ENCODE measurements at regions not wholly inside any gene's neighbourhood (a gene's known extent, or its start where the extent isn't known, plus 50 kb on each side); places are given as distances from the start of the nearest gene placed in this dataset.

DNA sequence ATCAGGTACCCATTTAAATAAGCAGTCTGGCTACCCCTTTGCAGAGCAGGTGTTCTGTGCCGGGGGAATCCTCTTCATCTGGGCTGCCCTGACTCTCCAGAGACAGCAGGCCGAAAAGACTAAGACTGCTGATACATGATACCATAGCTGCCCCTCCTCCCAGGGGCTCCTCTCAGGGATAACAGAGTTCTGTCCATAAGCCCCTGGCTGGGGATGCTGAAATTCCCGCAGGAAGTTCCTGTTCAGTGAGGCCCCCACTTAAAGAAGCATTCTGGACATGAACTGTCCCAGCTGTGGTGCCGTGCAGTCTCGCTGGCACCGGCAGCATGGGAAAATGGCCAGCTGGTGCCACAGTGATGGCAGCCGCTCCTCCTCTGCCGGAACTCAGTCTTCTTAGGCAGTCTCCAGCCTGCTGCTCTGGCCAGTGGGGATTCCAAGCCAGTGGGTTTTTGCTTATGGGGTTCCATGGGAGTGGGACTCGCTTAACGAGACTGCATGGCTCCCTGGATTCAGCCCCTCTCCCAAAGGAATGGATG is 1026.2 kb downstream of the NAALADL2 start:
- H3K27ac ChIP-seq (ENCODE audit: low read depth, low read length), result no peak overlapping the region
- H3K9me3 ChIP-seq (ENCODE audit: control insufficient read depth in 1 of 2, low read length in 2 of 2), result no peaks in the 10 kb centered on the region
- H3K4me1 ChIP-seq (ENCODE audit: control insufficient read depth in 1 of 2, insufficient read depth in 2 of 2, low read length in 2 of 2), result no peaks in the 10 kb centered on the region
- H3K9ac ChIP-seq (ENCODE audit: low read depth in 1 of 2, low read length in 2 of 2), result no peak overlapping the region
- no peaks in the 10 kb centered on the region for H3K36me3 ChIP-seq (ENCODE audit: control insufficient read depth in 1 of 2, insufficient read depth in 2 of 2, low read length in 2 of 2)
- no peak overlapping the region for H3K4me3 ChIP-seq (ENCODE audit: low read depth in 1 of 2, low read length in 2 of 2)
- no peaks in the 10 kb centered on the region for H3K27me3 ChIP-seq (ENCODE audit: control insufficient read depth in 1 of 2, insufficient read depth in 2 of 2, low read length in 2 of 2)

DNA sequence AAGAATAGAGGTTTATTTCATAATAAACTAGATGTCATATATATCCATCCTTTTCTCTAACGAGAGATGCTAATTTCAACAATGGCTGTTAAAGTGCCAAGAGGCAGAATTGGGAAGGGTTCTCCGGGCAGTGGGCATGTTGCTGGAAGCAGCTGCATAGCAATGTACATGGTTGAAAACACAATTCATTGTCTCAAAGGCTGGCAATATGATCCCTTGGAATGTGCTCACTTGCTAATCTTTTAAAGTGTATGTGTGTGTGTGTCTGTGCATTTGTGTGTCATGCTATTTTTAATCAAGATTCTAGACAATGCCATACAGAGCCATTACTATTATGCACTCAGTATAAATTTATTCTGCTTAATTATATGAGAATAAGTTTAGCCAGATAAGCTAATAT is 1020.3 kb downstream of the NAALADL2 start:
- no peaks in the 10 kb centered on the region for H3K9me3 ChIP-seq (ENCODE audit: control insufficient read depth in 1 of 2, low read length in 2 of 2)
- H3K36me3 ChIP-seq (ENCODE audit: control insufficient read depth in 1 of 2, insufficient read depth in 2 of 2, low read length in 2 of 2), result no peaks in the 10 kb centered on the region
- no peak overlapping the region for H3K9ac ChIP-seq (ENCODE audit: low read depth in 1 of 2, low read length in 2 of 2)
- no peaks in the 10 kb centered on the region for H3K4me1 ChIP-seq (ENCODE audit: control insufficient read depth in 1 of 2, insufficient read depth in 2 of 2, low read length in 2 of 2)
- H3K4me3 ChIP-seq (ENCODE audit: low read depth in 1 of 2, low read length in 2 of 2), result no peak overlapping the region
- no peak overlapping the region for H3K27ac ChIP-seq (ENCODE audit: low read depth, low read length)
- H3K27me3 ChIP-seq (ENCODE audit: control insufficient read depth in 1 of 2, insufficient read depth in 2 of 2, low read length in 2 of 2), result no peaks in the 10 kb centered on the region

DNA sequence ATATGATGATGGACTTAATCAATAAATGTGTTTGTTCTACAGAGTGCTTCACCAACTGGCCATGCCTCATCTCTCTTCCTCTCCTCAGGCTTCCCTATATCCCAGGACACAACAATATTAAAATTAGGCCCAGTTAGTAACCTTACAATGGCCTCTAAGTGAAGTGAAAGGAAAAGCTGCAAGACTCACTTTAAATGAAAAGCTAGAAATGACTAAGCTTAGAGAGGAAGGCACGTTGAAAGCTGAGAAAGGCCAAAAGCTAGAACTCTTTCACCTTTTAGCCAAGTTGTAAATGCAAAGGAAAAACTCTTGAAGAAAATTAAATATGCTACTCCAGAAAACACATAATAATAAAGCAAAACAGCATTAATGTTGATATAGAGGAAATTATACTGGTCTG is 1010.3 kb downstream of the NAALADL2 start:
- no peak overlapping the region for H3K4me3 ChIP-seq (ENCODE audit: low read depth in 1 of 2, low read length in 2 of 2)
- H3K27ac ChIP-seq (ENCODE audit: low read depth, low read length), result no peak overlapping the region
- no peaks in the 10 kb centered on the region for H3K27me3 ChIP-seq (ENCODE audit: control insufficient read depth in 1 of 2, insufficient read depth in 2 of 2, low read length in 2 of 2)
- no peaks in the 10 kb centered on the region for H3K4me1 ChIP-seq (ENCODE audit: control insufficient read depth in 1 of 2, insufficient read depth in 2 of 2, low read length in 2 of 2)
- H3K9me3 ChIP-seq (ENCODE audit: control insufficient read depth in 1 of 2, low read length in 2 of 2), result no peaks in the 10 kb centered on the region
- H3K36me3 ChIP-seq (ENCODE audit: control insufficient read depth in 1 of 2, insufficient read depth in 2 of 2, low read length in 2 of 2), result no peaks in the 10 kb centered on the region
- H3K9ac ChIP-seq (ENCODE audit: low read depth in 1 of 2, low read length in 2 of 2), result no peak overlapping the region

DNA sequence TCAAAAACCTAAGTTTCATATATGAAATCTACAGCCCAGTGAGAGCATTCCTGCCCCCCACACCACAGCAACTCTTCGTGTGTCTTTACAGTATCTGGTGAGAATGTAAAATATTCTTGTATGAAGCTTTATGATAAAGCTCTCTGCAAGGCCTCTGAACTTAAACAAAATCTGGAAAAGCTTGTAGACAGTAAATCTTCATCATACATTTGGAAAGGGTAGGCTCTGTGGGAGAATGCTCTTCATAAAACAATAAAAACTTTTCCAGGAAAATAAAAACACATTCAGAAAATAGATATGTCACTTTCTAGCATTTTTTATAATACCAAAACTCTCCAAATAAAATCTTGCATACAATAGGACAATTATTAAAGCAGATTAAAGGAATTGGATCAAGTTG is 1009.5 kb downstream of the NAALADL2 start:
- H3K4me3 ChIP-seq (ENCODE audit: low read depth in 1 of 2, low read length in 2 of 2), result no peak overlapping the region
- no peak overlapping the region for H3K27ac ChIP-seq (ENCODE audit: low read depth, low read length)
- no peaks in the 10 kb centered on the region for H3K36me3 ChIP-seq (ENCODE audit: control insufficient read depth in 1 of 2, insufficient read depth in 2 of 2, low read length in 2 of 2)
- no peaks in the 10 kb centered on the region for H3K27me3 ChIP-seq (ENCODE audit: control insufficient read depth in 1 of 2, insufficient read depth in 2 of 2, low read length in 2 of 2)
- H3K9ac ChIP-seq (ENCODE audit: low read depth in 1 of 2, low read length in 2 of 2), result no peak overlapping the region
- H3K4me1 ChIP-seq (ENCODE audit: control insufficient read depth in 1 of 2, insufficient read depth in 2 of 2, low read length in 2 of 2), result no peaks in the 10 kb centered on the region
- H3K9me3 ChIP-seq (ENCODE audit: control insufficient read depth in 1 of 2, low read length in 2 of 2), result no peaks in the 10 kb centered on the region

DNA sequence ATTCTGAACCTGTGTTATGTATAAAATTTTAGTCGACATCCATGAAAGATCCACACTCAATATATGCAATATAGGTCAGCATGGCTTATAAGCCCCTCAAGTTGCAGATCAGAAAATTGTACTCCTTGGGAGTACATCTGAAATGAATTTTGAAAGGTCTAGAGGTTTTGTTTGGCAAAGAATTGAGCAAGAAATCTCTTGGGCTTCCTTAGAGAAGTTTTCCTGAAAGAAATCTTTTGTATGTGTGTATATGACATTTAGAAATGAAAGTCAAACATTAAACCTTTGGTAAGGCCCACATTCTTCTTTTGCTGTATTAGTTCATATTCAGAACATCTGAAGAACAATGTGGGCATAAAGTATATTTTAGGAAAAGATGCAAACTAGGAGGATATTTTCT is 1006.6 kb downstream of the NAALADL2 start:
- Histone ChIP-seq H3K9ac (ENCODE audit: low read depth in 1 of 2, low read length in 2 of 2) (no peak overlapping the region), H3K4me1 (ENCODE audit: control insufficient read depth in 1 of 2, insufficient read depth in 2 of 2, low read length in 2 of 2) (no peaks in the 10 kb centered on the region), H3K27me3 (ENCODE audit: control insufficient read depth in 1 of 2, insufficient read depth in 2 of 2, low read length in 2 of 2) (no peaks in the 10 kb centered on the region), H3K4me3 (ENCODE audit: low read depth in 1 of 2, low read length in 2 of 2) (no peak overlapping the region), H3K9me3 (ENCODE audit: control insufficient read depth in 1 of 2, low read length in 2 of 2) (no peaks in the 10 kb centered on the region), H3K36me3 (ENCODE audit: control insufficient read depth in 1 of 2, insufficient read depth in 2 of 2, low read length in 2 of 2) (no peaks in the 10 kb centered on the region), H3K27ac (ENCODE audit: low read depth, low read length) (no peak overlapping the region)

DNA sequence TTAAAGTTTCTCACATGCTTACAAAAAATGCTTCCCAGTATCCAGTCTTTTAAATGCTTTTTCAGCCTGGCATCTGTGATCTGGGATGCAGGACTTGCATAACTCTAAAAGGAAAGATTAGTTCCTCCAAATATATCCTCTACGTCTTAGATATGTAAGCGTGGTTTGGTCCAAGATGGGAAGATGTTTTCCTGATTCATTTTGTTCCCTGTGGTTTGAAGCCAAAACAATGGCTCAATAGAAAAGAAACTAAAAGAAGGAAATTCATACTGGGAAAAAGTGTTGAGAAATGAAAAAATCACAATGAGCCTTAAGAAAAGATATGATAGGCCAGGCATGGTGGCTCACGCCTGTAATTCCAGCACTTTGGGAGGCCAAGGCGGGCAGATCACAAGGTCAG is 1002.8 kb downstream of the NAALADL2 start:
- Histone ChIP-seq H3K27me3 (ENCODE audit: control insufficient read depth in 1 of 2, insufficient read depth in 2 of 2, low read length in 2 of 2) (no peaks in the 10 kb centered on the region), H3K36me3 (ENCODE audit: control insufficient read depth in 1 of 2, insufficient read depth in 2 of 2, low read length in 2 of 2) (no peaks in the 10 kb centered on the region)

More for the DNA sequence above, 1002.8 kb downstream of the NAALADL2 start:
- Histone ChIP-seq H3K27ac (ENCODE audit: low read depth, low read length) (no peak overlapping the region), H3K4me3 (ENCODE audit: low read depth in 1 of 2, low read length in 2 of 2) (no peak overlapping the region), H3K9ac (ENCODE audit: low read depth in 1 of 2, low read length in 2 of 2) (no peak overlapping the region), H3K9me3 (ENCODE audit: control insufficient read depth in 1 of 2, low read length in 2 of 2) (no peaks in the 10 kb centered on the region), H3K4me1 (ENCODE audit: control insufficient read depth in 1 of 2, insufficient read depth in 2 of 2, low read length in 2 of 2) (no peaks in the 10 kb centered on the region)

Data from duodenal mucosa (tissue), 2 donors.